H1 (cell line): ENCODE measurements at regions not wholly inside any gene's neighbourhood (a gene's known extent, or its start where the extent isn't known, plus 50 kb on each side); places are given as distances from the start of the nearest gene placed in this dataset.

Source experiments
- CTCF ChIA-PET: fragments of 300-600 bp; sonication (Branson Sonifier 250); formaldehyde crosslinking; loops from one replicate; lab custom pipeline; 2021; ENCODE audit not compliant: partially characterized antibody; lab: Charles Lee
- POLR2A ChIA-PET: fragments of 300-600 bp; sonication (Branson Sonifier 250); formaldehyde crosslinking; loops from one replicate; lab custom pipeline; 2021; ENCODE audit warnings: inconsistent platforms; ENCODE audit not compliant: partially characterized antibody; lab: Charles Lee
- DNase-seq, 2 experiments: peaks; one replicate each; pipeline versions ENCODE4 v3.0.0 to v3.0.0-alpha.2; 2010 to 2022; ENCODE audit warnings: low spot score in 2 of 2, low read depth in 1 of 2, mixed read lengths in 1 of 2
- FAIRE-seq: peaks from 2 replicates; lab custom pipeline; 2011; peaks lifted over from hg19 to GRCh38; lab: Jason Lieb, UNC
- H2AFZ ChIP-seq: 2 replicates; pipeline ENCODE4 v1.8.1; 2012; ENCODE audit warnings: low read length, inconsistent platforms
- H2AK5ac ChIP-seq: 2 replicates; pipeline ENCODE4 v1.6.1; 2013; ENCODE audit warnings: low read depth, low read length
- H2BK120ac ChIP-seq: replicated peaks from 2 replicates; pipeline ENCODE3; 2013; ENCODE audit warnings: low read depth, low read length, inconsistent platforms
- H2BK12ac ChIP-seq: 2 replicates; pipeline ENCODE4 v1.6.1; 2013; ENCODE audit warnings: low read depth, low read length
- H2BK15ac ChIP-seq: 2 replicates; pipeline ENCODE4 v1.6.1; 2013; ENCODE audit warnings: low read length
- H2BK20ac ChIP-seq: 2 replicates; pipeline ENCODE4 v1.6.1; 2013; ENCODE audit warnings: low read length
- H2BK5ac ChIP-seq: 2 replicates; pipeline ENCODE4 v1.6.1; 2013; ENCODE audit warnings: low read depth, low read length
- H3K14ac ChIP-seq: 2 replicates; pipeline ENCODE4 v1.6.1; 2013; ENCODE audit warnings: inconsistent platforms; ENCODE audit not compliant: insufficient read length
- H3K18ac ChIP-seq: 2 replicates; pipeline ENCODE4 v1.6.1; 2013; ENCODE audit warnings: low read length; ENCODE audit errors: extremely low read depth
- H3K23ac ChIP-seq: 2 replicates; pipeline ENCODE4 v1.6.1; 2013; ENCODE audit warnings: inconsistent platforms; ENCODE audit not compliant: insufficient read length
- H3K23me2 ChIP-seq: 2 replicates; pipeline ENCODE4 v1.6.1; 2013; ENCODE audit warnings: low read depth, low read length
- H3K27ac ChIP-seq: 2 replicates; pipeline ENCODE4 v1.6.1; 2011; ENCODE audit warnings: low read depth, low read length, inconsistent platforms
- H3K27me3 ChIP-seq, 4 experiments: replicated peaks in 1 of 4; 1 replicate in 1 of 4; 2 replicates in 3 of 4; pipeline versions ENCODE4 v1.6.1 to v1.8.1; 2011 to 2013; ENCODE audit warnings: low read length in 3 of 4, mild to moderate bottlenecking in 3 of 4, inconsistent platforms in 2 of 4, mixed read lengths in 2 of 4, moderate library complexity in 1 of 4; ENCODE audit not compliant: control insufficient read depth in 3 of 4, insufficient read depth in 3 of 4; ENCODE audit errors: extremely low read depth in 1 of 4
- H3K36me3 ChIP-seq, 4 experiments: 2 replicates each; pipeline versions ENCODE4 v1.6.1 to v1.8.1; 2011 to 2013; ENCODE audit warnings: mild to moderate bottlenecking in 4 of 4, low read length in 3 of 4, moderate library complexity in 2 of 4, control low read depth in 1 of 4, inconsistent platforms in 1 of 4; ENCODE audit not compliant: insufficient read depth in 4 of 4, control insufficient read depth in 2 of 4
- H3K4ac ChIP-seq: replicated peaks from 2 replicates; pipeline ENCODE3; 2013; ENCODE audit warnings: low read length, low read depth, mixed read lengths, inconsistent platforms; ENCODE audit not compliant: insufficient read length
- H3K4me1 ChIP-seq, 4 experiments: replicated peaks in 1 of 4; 1 replicate in 1 of 4; 2 replicates in 3 of 4; pipeline versions ENCODE4 v1.6.1 to v1.8.1; 2011 to 2013; ENCODE audit warnings: low read length in 3 of 4, inconsistent platforms in 2 of 4, mixed read lengths in 1 of 4; ENCODE audit not compliant: insufficient read depth in 4 of 4, control insufficient read depth in 3 of 4
- H3K4me2 ChIP-seq, 2 experiments: 2 replicates each; pipeline versions ENCODE4 v1.6.1 to v1.8.1; 2011 to 2013; ENCODE audit warnings: low read depth in 2 of 2, low read length in 2 of 2, control low read depth in 1 of 2, inconsistent platforms in 1 of 2, mild to moderate bottlenecking in 1 of 2; ENCODE audit not compliant: insufficient read depth in 1 of 2
- H3K4me3 ChIP-seq, 4 experiments: fragments of 200-600, 300-600 bp in 1 of 4; sonication (generic), shearing (Covaris generic), sonication (Bioruptor Twin) in 1 of 4; 2 replicates each; pipeline versions ENCODE4 v1.5.1 to v1.8.1; 2011 to 2016; ENCODE audit warnings: low read length in 4 of 4, low read depth in 3 of 4, control low read depth in 2 of 4, inconsistent platforms in 2 of 4, mild to moderate bottlenecking in 2 of 4, mixed read lengths in 1 of 4, moderate library complexity in 1 of 4; ENCODE audit not compliant: insufficient read depth in 2 of 4; ENCODE audit errors: extremely low read depth in 1 of 4
- H3K56ac ChIP-seq: replicated peaks from 2 replicates; pipeline ENCODE3; 2013; ENCODE audit warnings: low read depth, mild to moderate bottlenecking, mixed read lengths, low read length, inconsistent platforms; ENCODE audit not compliant: insufficient read length
- H3K79me1 ChIP-seq: 2 replicates; pipeline ENCODE4 v1.6.1; 2013; ENCODE audit warnings: low read depth, low read length, control low read depth
- H3K79me2 ChIP-seq, 2 experiments: 2 replicates each; pipeline versions ENCODE4 v1.6.1 to v1.8.1; 2012 to 2013; ENCODE audit warnings: low read length in 2 of 2, mild to moderate bottlenecking in 2 of 2, inconsistent platforms in 1 of 2; ENCODE audit not compliant: insufficient read depth in 2 of 2, control insufficient read depth in 1 of 2
- H3K9ac ChIP-seq, 4 experiments: replicated peaks in 1 of 4; 1 replicate in 1 of 4; 2 replicates in 3 of 4; pipeline versions ENCODE4 v1.6.1 to v1.8.1; 2011 to 2013; ENCODE audit warnings: low read depth in 3 of 4, low read length in 3 of 4, control low read depth in 2 of 4, mild to moderate bottlenecking in 2 of 4, moderate library complexity in 2 of 4, inconsistent platforms in 1 of 4; ENCODE audit errors: extremely low read depth in 1 of 4
- H3K9me3 ChIP-seq, 2 experiments: 2 replicates each; pipeline versions ENCODE4 v1.6.1 to v1.8.1; 2012 to 2013; ENCODE audit warnings: mild to moderate bottlenecking in 2 of 2, moderate library complexity in 2 of 2, control low read depth in 1 of 2, inconsistent platforms in 1 of 2, low read depth in 1 of 2, low read length in 1 of 2, mixed read lengths in 1 of 2; ENCODE audit not compliant: insufficient read depth in 2 of 2
- H4K20me1 ChIP-seq, 2 experiments: replicated peaks in 1 of 2; 2 replicates each; pipeline versions ENCODE3 to v1.8.1; 2011 to 2013; ENCODE audit warnings: inconsistent platforms in 2 of 2, low read length in 2 of 2, mild to moderate bottlenecking in 1 of 2; ENCODE audit not compliant: insufficient read depth in 2 of 2, control insufficient read depth in 1 of 2
- H4K5ac ChIP-seq: 2 replicates; pipeline ENCODE4 v1.6.1; 2013; ENCODE audit warnings: low read length, low read depth, mixed read lengths, inconsistent platforms; ENCODE audit not compliant: insufficient read length
- H4K8ac ChIP-seq: 2 replicates; pipeline ENCODE4 v1.8.0; 2013; ENCODE audit warnings: mild to moderate bottlenecking, moderate library complexity, low read length, inconsistent platforms; ENCODE audit not compliant: insufficient read depth; ENCODE audit errors: extremely low read depth
- H4K91ac ChIP-seq: replicated peaks from 2 replicates; pipeline ENCODE3; 2013; ENCODE audit warnings: low read length, mixed read lengths, inconsistent platforms; ENCODE audit not compliant: insufficient read length
- CEBPB ChIP-seq: IDR thresholded peaks from 2 replicates; pipeline ENCODE4 v1.6.1; 2012; ENCODE audit warnings: low read depth, low read length
- CHD1 ChIP-seq: IDR thresholded peaks from 2 replicates; pipeline ENCODE4 v1.6.1; 2012; ENCODE audit warnings: low read depth, low read length, improper control_type of control experiment
- EGR1 ChIP-seq: IDR thresholded peaks from 2 replicates; pipeline ENCODE4 v1.6.1; 2011; ENCODE audit warnings: low read depth, low read length, borderline replicate concordance
- FOSL1 ChIP-seq: IDR thresholded peaks from 2 replicates; pipeline ENCODE4 v1.6.1; 2011; ENCODE audit warnings: mild to moderate bottlenecking, low read depth, low read length, moderate library complexity; ENCODE audit not compliant: insufficient read depth
- HDAC6 ChIP-seq: IDR thresholded peaks from one replicate; pipeline ENCODE4 v1.7.1; 2012; ENCODE audit warnings: low read depth, mild to moderate bottlenecking, inconsistent platforms, low read length, moderate library complexity
- KDM4A ChIP-seq: IDR thresholded peaks from one replicate; pipeline ENCODE4 v1.7.1; 2012; ENCODE audit warnings: low read depth, mild to moderate bottlenecking, moderate library complexity, low read length, inconsistent platforms; ENCODE audit not compliant: severe bottlenecking
- MAFK ChIP-seq: IDR thresholded peaks from 2 replicates; pipeline ENCODE4 v1.6.1; 2012; ENCODE audit warnings: low read depth, mild to moderate bottlenecking, improper control_type of control experiment, low read length
- NANOG ChIP-seq: IDR thresholded peaks from 2 replicates; pipeline ENCODE4 v1.6.1; 2011; ENCODE audit warnings: low read length, low read depth, mild to moderate bottlenecking, inconsistent platforms; ENCODE audit not compliant: insufficient read depth, poor library complexity, severe bottlenecking
- SIN3A ChIP-seq, 2 experiments: IDR thresholded peaks in 1 of 2; conservative IDR thresholded peaks in 1 of 2; 2 replicates each; pipeline ENCODE4 v1.6.1; 2011 to 2012; ENCODE audit warnings: low read length in 2 of 2, improper control_type of control experiment in 1 of 2, low read depth in 1 of 2, mild to moderate bottlenecking in 1 of 2
- SP2 ChIP-seq: IDR thresholded peaks from 2 replicates; pipeline ENCODE4 v1.6.1; 2012; ENCODE audit warnings: mild to moderate bottlenecking, low read length, inconsistent platforms
- SP4 ChIP-seq: IDR thresholded peaks from 2 replicates; pipeline ENCODE4 v1.6.1; 2012; ENCODE audit warnings: low read length, inconsistent platforms
- TCF12 ChIP-seq: IDR thresholded peaks from 2 replicates; pipeline ENCODE4 v1.6.1; 2011; ENCODE audit warnings: low read depth, mild to moderate bottlenecking, low read length
- WGBS, 2 experiments: shearing (Covaris generic) in 1 of 2; methylation state at CpG; one replicate each; pipeline versions ENCODE4 v1.1.6 to v1.1.7; 2013 to 2015; ENCODE audit warnings: low lambda C conversion rate in 2 of 2, mixed read lengths in 2 of 2, inconsistent platforms in 1 of 2, low coverage in 1 of 2, missing lambda C conversion rate in 1 of 2; ENCODE audit not compliant: insufficient replicate concordance in 2 of 2, insufficient coverage in 1 of 2, insufficient read length in 1 of 2; ENCODE audit errors: extremely low coverage in 1 of 2, missing lambda C conversion rate in 1 of 2; 5-methylcytosine and 5-hydroxymethylcytosine counted together
- TF ChIP-seq, protein P1 (sequence below): IDR thresholded peaks from 2 replicates; pipeline ENCODE4 v1.6.1; 2011; ENCODE audit warnings: low read length, improper control_type of control experiment

DNA sequence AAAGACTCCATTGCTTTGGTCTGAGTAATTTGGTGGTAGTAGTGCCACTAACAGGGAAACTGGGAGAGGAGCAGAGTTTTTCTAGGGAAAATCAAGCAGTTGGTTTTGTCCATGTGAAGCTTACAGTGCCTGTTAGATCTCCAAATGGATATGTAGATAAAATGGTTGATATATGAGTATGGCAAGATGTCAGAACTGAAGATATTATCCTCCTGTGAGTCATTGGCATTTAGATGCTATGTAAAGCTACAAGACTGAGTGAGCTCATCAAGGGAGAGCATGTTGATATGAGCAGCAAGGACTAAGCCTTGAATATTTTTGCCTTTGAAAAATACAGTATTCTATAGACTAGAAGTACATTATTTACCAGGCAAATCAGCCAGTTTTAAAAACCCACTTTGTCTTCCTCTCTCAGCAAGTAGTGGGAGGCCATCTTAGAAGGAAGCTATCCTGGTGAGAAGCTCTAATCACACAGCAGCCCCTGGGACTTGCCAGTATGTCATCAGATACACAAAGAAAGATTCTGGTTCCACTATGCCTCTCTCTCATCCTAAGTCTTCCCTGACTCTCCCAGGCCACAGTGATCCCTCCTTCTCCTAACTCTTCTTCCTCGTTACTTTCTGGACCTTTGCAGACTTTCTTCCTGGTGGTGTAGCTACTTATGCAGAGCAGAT lies 77.4 kb upstream of the ANKRD28 start:
- no peak overlapping the region for H2AK5ac ChIP-seq
- H2BK15ac ChIP-seq, result no peak overlapping the region
- no peak overlapping the region for H3K27ac ChIP-seq
- H2BK5ac ChIP-seq, result no peak overlapping the region
- ChIA-PET POLR2A (interaction anchor here (1.1 to 1.2 kb wide), 2 partner anchors 8 to 13 kb away, joined by 3 to 6 read pairs; no protein-coding TSS in a partner anchor), CTCF (interaction anchor here (0.6 to 2.3 kb wide), 7 partner anchors 9 to 305 kb away, joined by 3 to 8 read pairs (median 3); no protein-coding TSS in a partner anchor)
- no peak overlapping the region for H4K91ac ChIP-seq
- no peak overlapping the region for H4K8ac ChIP-seq
- H3K79me1 ChIP-seq, result no peaks in the 10 kb centered on the region
- H3K36me3 ChIP-seq, result peaks cover 0 to 3% (median 0%) of the 10 kb centered on the region in 4 experiments; a peak in 1 of 8 replicates
- no peaks in the 10 kb centered on the region for H4K20me1 ChIP-seq
- no peak overlapping the region for H3K23ac ChIP-seq
- no peak overlapping the region for H3K18ac ChIP-seq
- H3K56ac ChIP-seq, result no peak overlapping the region
- H3K4me2 ChIP-seq, result no peak overlapping the region
- H2BK12ac ChIP-seq, result no peak overlapping the region
- H3K14ac ChIP-seq, result no peak overlapping the region
- H3K9me3 ChIP-seq, result peaks cover 4% of the 10 kb centered on the region in 2 experiments
- H3K23me2 ChIP-seq, result no peaks in the 10 kb centered on the region
- no peaks in the 10 kb centered on the region for H3K27me3 ChIP-seq
- no peak overlapping the region for H3K4me3 ChIP-seq
- no peak overlapping the region for H3K4ac ChIP-seq
- no peak for FAIRE-seq
- H2BK120ac ChIP-seq, result no peak overlapping the region
- no peak overlapping the region for H2AFZ ChIP-seq
- H2BK20ac ChIP-seq, result no peak overlapping the region
- no peaks in the 10 kb centered on the region for H3K79me2 ChIP-seq
- no peak overlapping the region for H3K9ac ChIP-seq
- H3K4me1 ChIP-seq, result no peaks in the 10 kb centered on the region
- DNase-seq, result no peak
- no peak overlapping the region for H4K5ac ChIP-seq
- WGBS, 2 experiments, result 81% methylated on average over 1 of the region's 1 CpG; no CpG with 5 or more reads in 1 of the 2 experiments
- TF ChIP-seq FOSL1, result no peak
- no peak for TF ChIP-seq NANOG
- no peak for TF ChIP-seq TCF12
- TF ChIP-seq HDAC6, result no peak
- no peak for TF ChIP-seq CHD1
- TF ChIP-seq EGR1, result no peak
- TF ChIP-seq SP4, result no peak
- TF ChIP-seq CEBPB, result no peak
- TF ChIP-seq KDM4A, result no peak
- TF ChIP-seq, protein P1, sequence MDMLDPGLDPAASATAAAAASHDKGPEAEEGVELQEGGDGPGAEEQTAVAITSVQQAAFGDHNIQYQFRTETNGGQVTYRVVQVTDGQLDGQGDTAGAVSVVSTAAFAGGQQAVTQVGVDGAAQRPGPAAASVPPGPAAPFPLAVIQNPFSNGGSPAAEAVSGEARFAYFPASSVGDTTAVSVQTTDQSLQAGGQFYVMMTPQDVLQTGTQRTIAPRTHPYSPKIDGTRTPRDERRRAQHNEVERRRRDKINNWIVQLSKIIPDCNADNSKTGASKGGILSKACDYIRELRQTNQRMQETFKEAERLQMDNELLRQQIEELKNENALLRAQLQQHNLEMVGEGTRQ, result no peak
- TF ChIP-seq MAFK, result no peak
- TF ChIP-seq SIN3A (conservative IDR thresholded peaks at IDR 0.05 in 1 of 2, IDR thresholded peaks at IDR 0.05 in 1 of 2; ENCODE audit: low read depth in 1 of 2, low read length in 2 of 2), result no peak
- TF ChIP-seq SP2, result no peak
